Astrocyte (in vitro differentiated cells and primary cell): ENCODE measurements at regions not wholly inside any gene's neighbourhood (a gene's known extent, or its start where the extent isn't known, plus 50 kb on each side); places are given as distances from the start of the nearest gene placed in this dataset.

Experiments
- DNase-seq: peaks from one replicate; pipeline ENCODE4 v3.0.0-alpha.2; 2010; ENCODE audit warnings: low read depth
- FAIRE-seq: peaks from 2 replicates; lab custom pipeline; 2011; peaks lifted over from hg19 to GRCh38; lab: Jason Lieb, UNC
- H2AFZ ChIP-seq: 2 replicates; pipeline ENCODE4 v1.6.0; 2012; ENCODE audit warnings: low read depth, low read length, inconsistent platforms
- H3K27ac ChIP-seq: 2 replicates; pipeline ENCODE4 v1.5.1; 2011; ENCODE audit warnings: low read depth, low read length, inconsistent platforms
- H3K27me3 ChIP-seq: 2 replicates; pipeline ENCODE4 v1.6.0; 2011; ENCODE audit warnings: low read length, inconsistent platforms; ENCODE audit not compliant: insufficient read depth
- H3K36me3 ChIP-seq: 2 replicates; pipeline ENCODE4 v1.5.1; 2011; ENCODE audit warnings: low read length, inconsistent platforms; ENCODE audit not compliant: insufficient read depth
- H3K4me1 ChIP-seq: 2 replicates; pipeline ENCODE4 v1.5.1; 2011; ENCODE audit warnings: low read length, inconsistent platforms; ENCODE audit not compliant: insufficient read depth
- H3K4me2 ChIP-seq: 2 replicates; pipeline ENCODE4 v1.6.0; 2012; ENCODE audit warnings: low read length, inconsistent platforms
- H3K4me3 ChIP-seq: 2 replicates; pipeline ENCODE4 v1.5.1; 2011; ENCODE audit warnings: low read depth, mild to moderate bottlenecking, low read length, inconsistent platforms; ENCODE audit not compliant: insufficient read depth
- H3K79me2 ChIP-seq: 2 replicates; pipeline ENCODE4 v1.6.0; 2012; ENCODE audit warnings: mild to moderate bottlenecking, low read length, inconsistent platforms; ENCODE audit not compliant: insufficient read depth
- H3K9ac ChIP-seq: 2 replicates; pipeline ENCODE4 v1.6.0; 2012; ENCODE audit warnings: mild to moderate bottlenecking, low read length, inconsistent platforms
- H3K9me3 ChIP-seq: 2 replicates; pipeline ENCODE4 v1.5.1; 2012; ENCODE audit warnings: low read depth, mild to moderate bottlenecking, low read length, inconsistent platforms; ENCODE audit not compliant: insufficient read depth
- H4K20me1 ChIP-seq: 2 replicates; pipeline ENCODE4 v1.6.0; 2012; ENCODE audit warnings: low read length, inconsistent platforms; ENCODE audit not compliant: insufficient read depth
- H3K27ac Mint-ChIP-seq: one replicate; pipeline ENCODE4 v1.8.0; 2021; ENCODE audit warnings: mild to moderate bottlenecking, mixed read lengths; ENCODE audit not compliant: unreplicated experiment
- H3K27me3 Mint-ChIP-seq: one replicate; pipeline ENCODE4 v1.8.0; 2021; ENCODE audit warnings: low read depth, mixed read lengths; ENCODE audit not compliant: unreplicated experiment
- H3K36me3 Mint-ChIP-seq: one replicate; pipeline ENCODE4 v1.8.0; 2021; ENCODE audit warnings: low read depth, mixed read lengths; ENCODE audit not compliant: unreplicated experiment
- H3K4me1 Mint-ChIP-seq: one replicate; pipeline ENCODE4 v1.8.0; 2021; ENCODE audit warnings: low read depth, mixed read lengths; ENCODE audit not compliant: unreplicated experiment
- H3K4me3 Mint-ChIP-seq: one replicate; pipeline ENCODE4 v1.8.0; 2021; ENCODE audit warnings: mild to moderate bottlenecking, moderate library complexity, mixed read lengths; ENCODE audit not compliant: unreplicated experiment
- H3K9me3 Mint-ChIP-seq: one replicate; pipeline ENCODE4 v1.8.0; 2021; ENCODE audit warnings: mild to moderate bottlenecking, mixed read lengths; ENCODE audit not compliant: unreplicated experiment
- EZH2 ChIP-seq: IDR thresholded peaks from 2 replicates; pipeline ENCODE4 v1.6.1; 2012; ENCODE audit warnings: mild to moderate bottlenecking, low read length, inconsistent platforms; ENCODE audit not compliant: insufficient read depth
- TF ChIP-seq, protein P1 (sequence below): IDR thresholded peaks from 2 replicates; pipeline ENCODE4 v1.5.1; 2011; ENCODE audit warnings: low read depth, mild to moderate bottlenecking, inconsistent platforms, low read length, moderate library complexity; ENCODE audit not compliant: insufficient read depth

DNA sequence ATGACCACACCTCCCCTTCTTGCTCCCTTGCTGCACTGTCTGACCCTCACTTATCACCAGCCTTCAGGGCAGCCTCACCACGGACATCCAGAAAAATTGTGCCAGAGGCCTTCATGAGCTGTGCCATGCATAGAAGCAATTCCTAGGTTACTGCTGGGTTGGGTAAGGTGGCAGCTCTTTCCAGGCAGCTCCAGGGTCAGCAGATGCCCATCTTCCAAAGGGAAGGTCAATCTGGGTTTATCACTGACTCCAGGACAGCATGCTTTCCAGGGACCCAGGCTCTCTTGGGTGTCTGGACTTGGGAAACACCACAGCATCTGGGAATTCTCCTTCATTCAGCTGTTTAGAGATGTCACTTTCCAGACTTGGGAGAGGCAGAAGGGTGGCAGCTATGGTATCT, 188.9 kb upstream of the CXCL12 start:
- no peaks in the 10 kb centered on the region for H4K20me1 ChIP-seq
- H2AFZ ChIP-seq: no peak overlapping the region
- Mint-ChIP-seq H3K27me3 (peaks cover 21% of the 10 kb centered on the region), H3K4me3 (no peak overlapping the region), H3K36me3 (peaks cover 3% of the 10 kb centered on the region), H3K4me1 (peaks cover 8% of the 10 kb centered on the region), H3K9me3 (peaks cover 10% of the 10 kb centered on the region), H3K27ac (no peak overlapping the region)
- no peak overlapping the region for H3K27ac ChIP-seq
- TF ChIP-seq, protein P1, sequence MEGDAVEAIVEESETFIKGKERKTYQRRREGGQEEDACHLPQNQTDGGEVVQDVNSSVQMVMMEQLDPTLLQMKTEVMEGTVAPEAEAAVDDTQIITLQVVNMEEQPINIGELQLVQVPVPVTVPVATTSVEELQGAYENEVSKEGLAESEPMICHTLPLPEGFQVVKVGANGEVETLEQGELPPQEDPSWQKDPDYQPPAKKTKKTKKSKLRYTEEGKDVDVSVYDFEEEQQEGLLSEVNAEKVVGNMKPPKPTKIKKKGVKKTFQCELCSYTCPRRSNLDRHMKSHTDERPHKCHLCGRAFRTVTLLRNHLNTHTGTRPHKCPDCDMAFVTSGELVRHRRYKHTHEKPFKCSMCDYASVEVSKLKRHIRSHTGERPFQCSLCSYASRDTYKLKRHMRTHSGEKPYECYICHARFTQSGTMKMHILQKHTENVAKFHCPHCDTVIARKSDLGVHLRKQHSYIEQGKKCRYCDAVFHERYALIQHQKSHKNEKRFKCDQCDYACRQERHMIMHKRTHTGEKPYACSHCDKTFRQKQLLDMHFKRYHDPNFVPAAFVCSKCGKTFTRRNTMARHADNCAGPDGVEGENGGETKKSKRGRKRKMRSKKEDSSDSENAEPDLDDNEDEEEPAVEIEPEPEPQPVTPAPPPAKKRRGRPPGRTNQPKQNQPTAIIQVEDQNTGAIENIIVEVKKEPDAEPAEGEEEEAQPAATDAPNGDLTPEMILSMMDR: no peak
- TF ChIP-seq EZH2: no peak
- no peak for FAIRE-seq
- no peak overlapping the region for H3K4me2 ChIP-seq
- no peaks in the 10 kb centered on the region for H3K79me2 ChIP-seq
- DNase-seq: no peak
- no peaks in the 10 kb centered on the region for H3K9me3 ChIP-seq
- no peaks in the 10 kb centered on the region for H3K27me3 ChIP-seq
- no peaks in the 10 kb centered on the region for H3K36me3 ChIP-seq
- peaks cover 29% of the 10 kb centered on the region for H3K4me1 ChIP-seq
- no peak overlapping the region for H3K4me3 ChIP-seq
- no peak overlapping the region for H3K9ac ChIP-seq

DNA sequence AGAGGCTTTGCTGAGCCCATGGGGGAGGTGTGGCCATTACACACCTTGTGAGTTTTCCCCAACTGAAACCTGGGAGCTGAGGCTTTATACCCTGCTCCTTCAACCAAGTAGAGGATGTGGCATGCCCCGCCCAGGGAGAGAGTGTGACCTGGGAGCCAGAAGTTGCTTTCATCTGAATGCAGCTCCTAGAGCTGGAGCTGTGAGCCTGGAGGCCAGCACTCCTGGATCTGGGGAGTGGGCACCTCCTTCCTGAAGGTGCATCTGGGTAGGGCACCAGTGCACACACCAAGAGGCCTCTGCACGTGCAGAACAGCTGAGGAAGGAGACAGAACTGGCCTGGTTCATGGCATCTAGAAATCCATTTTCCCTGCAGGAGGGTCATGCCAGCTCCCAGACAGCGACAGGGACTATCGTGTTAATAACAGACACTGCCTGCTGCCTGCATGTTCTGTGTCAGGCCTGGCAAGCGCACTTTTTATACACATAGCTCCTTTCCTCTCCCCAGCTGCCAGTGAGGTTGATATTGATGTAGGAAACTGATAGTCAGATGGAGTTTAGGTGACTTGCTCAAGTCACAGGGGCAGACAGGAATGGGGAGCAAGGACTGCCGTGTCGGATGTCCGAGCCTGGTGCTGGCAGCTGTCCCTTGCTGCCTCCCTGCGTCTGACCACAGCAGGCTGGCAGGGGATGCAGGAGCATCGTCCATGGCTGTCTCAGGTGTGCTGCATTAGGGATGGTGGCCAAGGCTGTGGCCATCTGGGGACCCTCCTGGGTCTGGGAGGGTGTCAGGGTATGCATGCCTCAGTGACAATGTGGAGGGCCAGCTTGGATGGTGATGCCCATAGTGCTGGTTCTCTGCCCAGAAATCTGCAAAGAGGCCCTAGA, 189.9 kb upstream of the CXCL12 start:
- H3K4me2 ChIP-seq: no peak overlapping the region
- no peaks in the 10 kb centered on the region for H3K4me1 Mint-ChIP-seq
- no peak overlapping the region for H3K4me3 Mint-ChIP-seq
- H3K9me3 Mint-ChIP-seq: peaks cover 10% of the 10 kb centered on the region
- no peak overlapping the region for H2AFZ ChIP-seq
- peaks cover 19% of the 10 kb centered on the region for H3K4me1 ChIP-seq
- no peak overlapping the region for H3K27ac ChIP-seq
- H4K20me1 ChIP-seq: no peaks in the 10 kb centered on the region
- no peaks in the 10 kb centered on the region for H3K27me3 ChIP-seq
- no peak overlapping the region for H3K27ac Mint-ChIP-seq
- DNase-seq (no peak), FAIRE-seq (no peak)
- H3K4me3 ChIP-seq: no peak overlapping the region
- peaks cover 21% of the 10 kb centered on the region for H3K27me3 Mint-ChIP-seq
- TF ChIP-seq, protein P1: no peak
- TF ChIP-seq EZH2: no peak
- no peaks in the 10 kb centered on the region for H3K79me2 ChIP-seq
- peaks cover 3% of the 10 kb centered on the region for H3K36me3 Mint-ChIP-seq
- no peak overlapping the region for H3K9ac ChIP-seq
- no peaks in the 10 kb centered on the region for H3K36me3 ChIP-seq
- H3K9me3 ChIP-seq: no peaks in the 10 kb centered on the region
